HepG2 (cell line): ENCODE measurements at regions not wholly inside any gene's neighbourhood (a gene's known extent, or its start where the extent isn't known, plus 50 kb on each side); places are given as distances from the start of the nearest gene placed in this dataset.
"Not testable (repeated sequence)": the region's sequence is repeated elsewhere in the genome, so short reads cannot be mapped to it uniquely, and the experiment has no call there.

Experiments used
- CHD2 ChIP-seq: IDR thresholded peaks from 2 replicates; pipeline ENCODE4 v1.6.1; 2011; ENCODE audit warnings: low read depth, low read length, improper control_type of control experiment
- HES4 ChIP-seq: sonication (generic); formaldehyde crosslinking; IDR thresholded peaks from 2 replicates; pipeline ENCODE4 v1.9.0; 2021; ENCODE audit warnings: mild to moderate bottlenecking, missing genetic modification reagents, borderline replicate concordance
- POLR2AphosphoS5 ChIP-seq: IDR thresholded peaks from 2 replicates; pipeline ENCODE4 v1.6.1; 2012; ENCODE audit warnings: low read depth, low read length
- ZBTB40 ChIP-seq, 2 experiments: fragments of 450-650 bp in 1 of 2; sonication (generic) in 1 of 2; formaldehyde crosslinking in 1 of 2; IDR thresholded peaks; 2 replicates each; pipeline versions ENCODE4 v1.6.1 to v1.8.0; 2016 to 2022; ENCODE audit warnings: antibody characterized with exemption in 1 of 2, mild to moderate bottlenecking in 1 of 2, missing genetic modification reagents in 1 of 2
- ZNF75D ChIP-seq: sonication (generic); formaldehyde crosslinking; IDR thresholded peaks from 2 replicates; pipeline ENCODE4 v1.8.1; 2023; ENCODE audit warnings: missing genetic modification reagents, mild to moderate bottlenecking, borderline replicate concordance
- TF ChIP-seq, protein P1 (sequence below): sonication (generic); formaldehyde crosslinking; IDR thresholded peaks from 2 replicates; pipeline ENCODE4 v1.5.0; 2020; ENCODE audit warnings: mild to moderate bottlenecking, missing genetic modification reagents, moderate library complexity
- TF ChIP-seq, protein P2 (sequence below): sonication (generic); formaldehyde crosslinking; IDR thresholded peaks from 2 replicates; pipeline ENCODE4 v1.9.0; 2021; ENCODE audit warnings: missing genetic modification reagents, borderline replicate concordance

DNA sequence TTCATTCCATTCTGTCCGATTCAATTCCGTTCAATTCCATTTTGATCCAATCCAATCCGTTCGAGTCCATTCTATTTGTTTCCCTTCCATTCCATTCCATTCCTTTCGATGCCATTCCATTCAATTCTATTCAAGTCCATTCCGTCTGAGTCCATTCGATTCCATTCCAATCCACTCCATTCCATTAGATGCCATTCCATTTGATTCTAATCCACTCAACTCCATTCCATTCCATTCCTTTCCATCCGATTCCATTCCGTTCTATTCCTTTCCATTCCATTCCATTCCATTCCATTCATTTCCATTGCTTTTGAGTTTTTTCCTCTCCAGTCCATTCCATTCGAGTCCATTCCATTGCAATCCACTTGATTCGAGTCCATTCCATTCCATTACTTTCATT is 2589.3 kb upstream of the TPTE start:
- not testable (repeated sequence) for TF ChIP-seq ZBTB40 (IDR thresholded peaks at IDR 0.05); ZBTB40 (CRISPR knock-in tag; IDR thresholded peaks at IDR 0.05); POLR2AphosphoS5; CHD2; ZNF75D (CRISPR knock-in tag); HES4 (CRISPR knock-in tag)
- TF ChIP-seq, protein P1, sequence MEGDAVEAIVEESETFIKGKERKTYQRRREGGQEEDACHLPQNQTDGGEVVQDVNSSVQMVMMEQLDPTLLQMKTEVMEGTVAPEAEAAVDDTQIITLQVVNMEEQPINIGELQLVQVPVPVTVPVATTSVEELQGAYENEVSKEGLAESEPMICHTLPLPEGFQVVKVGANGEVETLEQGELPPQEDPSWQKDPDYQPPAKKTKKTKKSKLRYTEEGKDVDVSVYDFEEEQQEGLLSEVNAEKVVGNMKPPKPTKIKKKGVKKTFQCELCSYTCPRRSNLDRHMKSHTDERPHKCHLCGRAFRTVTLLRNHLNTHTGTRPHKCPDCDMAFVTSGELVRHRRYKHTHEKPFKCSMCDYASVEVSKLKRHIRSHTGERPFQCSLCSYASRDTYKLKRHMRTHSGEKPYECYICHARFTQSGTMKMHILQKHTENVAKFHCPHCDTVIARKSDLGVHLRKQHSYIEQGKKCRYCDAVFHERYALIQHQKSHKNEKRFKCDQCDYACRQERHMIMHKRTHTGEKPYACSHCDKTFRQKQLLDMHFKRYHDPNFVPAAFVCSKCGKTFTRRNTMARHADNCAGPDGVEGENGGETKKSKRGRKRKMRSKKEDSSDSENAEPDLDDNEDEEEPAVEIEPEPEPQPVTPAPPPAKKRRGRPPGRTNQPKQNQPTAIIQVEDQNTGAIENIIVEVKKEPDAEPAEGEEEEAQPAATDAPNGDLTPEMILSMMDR (CRISPR knock-in tag), result not testable (repeated sequence)
- TF ChIP-seq, protein P2, sequence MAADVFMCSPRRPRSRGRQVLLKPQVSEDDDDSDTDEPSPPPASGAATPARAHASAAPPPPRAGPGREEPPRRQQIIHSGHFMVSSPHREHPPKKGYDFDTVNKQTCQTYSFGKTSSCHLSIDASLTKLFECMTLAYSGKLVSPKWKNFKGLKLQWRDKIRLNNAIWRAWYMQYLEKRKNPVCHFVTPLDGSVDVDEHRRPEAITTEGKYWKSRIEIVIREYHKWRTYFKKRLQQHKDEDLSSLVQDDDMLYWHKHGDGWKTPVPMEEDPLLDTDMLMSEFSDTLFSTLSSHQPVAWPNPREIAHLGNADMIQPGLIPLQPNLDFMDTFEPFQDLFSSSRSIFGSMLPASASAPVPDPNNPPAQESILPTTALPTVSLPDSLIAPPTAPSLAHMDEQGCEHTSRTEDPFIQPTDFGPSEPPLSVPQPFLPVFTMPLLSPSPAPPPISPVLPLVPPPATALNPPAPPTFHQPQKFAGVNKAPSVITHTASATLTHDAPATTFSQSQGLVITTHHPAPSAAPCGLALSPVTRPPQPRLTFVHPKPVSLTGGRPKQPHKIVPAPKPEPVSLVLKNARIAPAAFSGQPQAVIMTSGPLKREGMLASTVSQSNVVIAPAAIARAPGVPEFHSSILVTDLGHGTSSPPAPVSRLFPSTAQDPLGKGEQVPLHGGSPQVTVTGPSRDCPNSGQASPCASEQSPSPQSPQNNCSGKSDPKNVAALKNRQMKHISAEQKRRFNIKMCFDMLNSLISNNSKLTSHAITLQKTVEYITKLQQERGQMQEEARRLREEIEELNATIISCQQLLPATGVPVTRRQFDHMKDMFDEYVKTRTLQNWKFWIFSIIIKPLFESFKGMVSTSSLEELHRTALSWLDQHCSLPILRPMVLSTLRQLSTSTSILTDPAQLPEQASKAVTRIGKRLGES (CRISPR knock-in tag), result not testable (repeated sequence)
